ENCODE measurements at regions not wholly inside any gene's neighbourhood (a gene's known extent, or its start where the extent isn't known, plus 50 kb on each side); places are given as distances from the start of the nearest gene placed in this dataset.

- WGBS, 2 donors: 85 to 89% methylated on average over 2 of the region's 2 CpGs
- intact Hi-C loops (cut with DNase I; ENCODE audit: low total_unique reads): no loop called here
- TF ChIP-seq CTCF (IDR thresholded peaks at IDR 0.05) (no peak), POLR2A (IDR thresholded peaks at IDR 0.05) (no peak)
Observed at GRCh38 chr2:18176679-18177215, 298.3 kb downstream of the KCNS3 start.

GRCh38 chr2:18172607-18173006 lies 294.1 kb downstream of the KCNS3 start:
- no peak overlapping the region for H3K4me3 ChIP-seq (ENCODE audit: low read depth, poor library complexity, severe bottlenecking)
- TF ChIP-seq POLR2A (IDR thresholded peaks at IDR 0.05): no peak
- TF ChIP-seq CTCF (IDR thresholded peaks at IDR 0.05): no peak
- intact Hi-C loops (cut with DNase I; ENCODE audit: low total_unique reads): no loop called here
- 85 to 96% methylated on average over 2 of the region's 2 CpGs for WGBS, 2 donors
- no peak for DNase-seq (ENCODE audit: low spot score in 2 of 2)

More at GRCh38 chr2:18176679-18177215, 298.3 kb downstream of the KCNS3 start:
- no peak for DNase-seq (ENCODE audit: low spot score in 2 of 2)
- H3K4me3 ChIP-seq (ENCODE audit: low read depth, poor library complexity, severe bottlenecking): no peak overlapping the region

GRCh38 chr2:18171191-18172139 lies 293.0 kb downstream of the KCNS3 start:
- TF ChIP-seq CTCF (IDR thresholded peaks at IDR 0.05) (no peak), POLR2A (IDR thresholded peaks at IDR 0.05) (no peak)
- intact Hi-C loops (cut with DNase I; ENCODE audit: low total_unique reads): no loop called here
- no peak overlapping the region for H3K4me3 ChIP-seq (ENCODE audit: low read depth, poor library complexity, severe bottlenecking)
- 52% methylated on average over 7 of the region's 7 CpGs for WGBS, 2 donors
- DNase-seq (ENCODE audit: low spot score in 2 of 2): peak in 1 of 2 donors; percentile 38

- intact Hi-C loops (cut with DNase I; ENCODE audit: low total_unique reads): no loop called here
- 79 to 88% methylated on average over 1 of the region's 1 CpG for WGBS, 2 donors
Observed at GRCh38 chr2:18170642-18171041, 292.2 kb downstream of the KCNS3 start.

GRCh38 chr2:18169893-18170175 lies 291.4 kb downstream of the KCNS3 start:
- no peak overlapping the region for H3K4me3 ChIP-seq (ENCODE audit: low read depth, poor library complexity, severe bottlenecking)
- intact Hi-C loops (cut with DNase I; ENCODE audit: low total_unique reads): no loop called here
- TF ChIP-seq CTCF (IDR thresholded peaks at IDR 0.05) (no peak), POLR2A (IDR thresholded peaks at IDR 0.05) (no peak)
- no peak for DNase-seq (ENCODE audit: low spot score in 2 of 2)
- WGBS, 2 donors: 55 to 71% methylated on average over 1 of the region's 1 CpG

More at GRCh38 chr2:18170642-18171041, 292.2 kb downstream of the KCNS3 start:
- no peak for DNase-seq (ENCODE audit: low spot score in 2 of 2)
- no peak overlapping the region for H3K4me3 ChIP-seq (ENCODE audit: low read depth, poor library complexity, severe bottlenecking)
- TF ChIP-seq CTCF (IDR thresholded peaks at IDR 0.05): no peak
- no peak for TF ChIP-seq POLR2A (IDR thresholded peaks at IDR 0.05)
